GM19438 (cell line): ENCODE measurements at regions not wholly inside any gene's neighbourhood (a gene's known extent, or its start where the extent isn't known, plus 50 kb on each side); places are given as distances from the start of the nearest gene placed in this dataset.
"Not testable (repeated sequence)": the region's sequence is repeated elsewhere in the genome, so short reads cannot be mapped to it uniquely, and the experiment has no call there.

Experiments
- ATAC-seq: cut with Tn5 transposase; IDR thresholded peaks from one replicate; pipeline ENCODE4 v1.9.1; 2021; ENCODE audit warnings: low read depth; ENCODE audit not compliant: unreplicated experiment

GRCh38 chr1:119191325-119191724, 50.9 kb upstream of the WARS2 start:
- ATAC-seq, result no peak

GRCh38 chr1:119204197-119204960, 63.9 kb upstream of the WARS2 start:
- ATAC-seq, result no peak

- no peak for ATAC-seq
Measured at GRCh38 chr1:119204961-119205357, 64.5 kb upstream of the WARS2 start.

- no peak for ATAC-seq
Measured at GRCh38 chr1:119209061-119209460, 68.6 kb upstream of the WARS2 start.

GRCh38 chr1:119209596-119210295, 69.3 kb upstream of the WARS2 start:
- ATAC-seq, result no peak

- ATAC-seq, result no peak
Measured at GRCh38 chr1:119210296-119210649, 69.8 kb upstream of the WARS2 start.

GRCh38 chr1:119213213-119213612, 72.8 kb upstream of the WARS2 start:
- ATAC-seq, result not testable (repeated sequence)

- not testable (repeated sequence) for ATAC-seq
Measured at GRCh38 chr1:119214961-119215360, 74.5 kb upstream of the WARS2 start.

GRCh38 chr1:119217309-119217828, 76.9 kb upstream of the WARS2 start:
- no peak for ATAC-seq

- ATAC-seq, result no peak
Measured at GRCh38 chr1:119219711-119220110, 79.3 kb upstream of the WARS2 start.

GRCh38 chr1:119220991-119221390, 80.5 kb upstream of the WARS2 start:
- ATAC-seq, result no peak

- ATAC-seq, result no peak
Measured at GRCh38 chr1:119222271-119222670, 81.8 kb upstream of the WARS2 start.

GRCh38 chr1:119225265-119225664, 84.8 kb upstream of the WARS2 start:
- ATAC-seq, result no peak

GRCh38 chr1:119225831-119226230, 85.4 kb upstream of the WARS2 start:
- no peak for ATAC-seq

GRCh38 chr1:119226321-119226720, 85.9 kb upstream of the WARS2 start:
- ATAC-seq, result no peak

GRCh38 chr1:119226913-119227312, 86.5 kb upstream of the WARS2 start:
- no peak for ATAC-seq

GRCh38 chr1:119227456-119227855, 87.0 kb upstream of the WARS2 start:
- no peak for ATAC-seq

- no peak for ATAC-seq
Measured at GRCh38 chr1:119228335-119229080, 88.1 kb upstream of the WARS2 start.

GRCh38 chr1:119235120-119235519, 94.7 kb upstream of the WARS2 start:
- no peak for ATAC-seq

- no peak for ATAC-seq
Measured at GRCh38 chr1:119245881-119246280, 105.4 kb upstream of the WARS2 start.

- ATAC-seq, result no peak
Measured at GRCh38 chr1:119249283-119249682, 108.8 kb upstream of the WARS2 start.
